Activated T-cell treated with anti-CD3 and anti-CD28 coated beads for 1 hour (primary cell): ENCODE measurements at regions not wholly inside any gene's neighbourhood (a gene's known extent, or its start where the extent isn't known, plus 50 kb on each side); places are given as distances from the start of the nearest gene placed in this dataset.

Experiments used
- DNase-seq: peaks from one replicate; pipeline ENCODE4 v3.0.0-alpha.2; 2020; ENCODE audit warnings: low read depth

GRCh38 chr20:63070771-63071540, 64.2 kb upstream of the BHLHE23 start:
- no peak for DNase-seq

- DNase-seq: no peak
These were observed 63.5 kb upstream of the BHLHE23 start for GRCh38 chr20:63070301-63070625.

- no peak for DNase-seq
These were observed 62.1 kb upstream of the BHLHE23 start for GRCh38 chr20:63068711-63069367.

GRCh38 chr20:63067721-63068560, 61.2 kb upstream of the BHLHE23 start:
- no peak for DNase-seq

- DNase-seq: no peak
These were observed 60.5 kb upstream of the BHLHE23 start for GRCh38 chr20:63067266-63067635.

GRCh38 chr20:63066506-63067265, 59.9 kb upstream of the BHLHE23 start:
- DNase-seq: no peak

GRCh38 chr20:63065911-63066310, 59.1 kb upstream of the BHLHE23 start:
- DNase-seq: no peak

GRCh38 chr20:63064745-63065711, 58.3 kb upstream of the BHLHE23 start:
- no peak for DNase-seq

GRCh38 chr20:63064310-63064709, 57.5 kb upstream of the BHLHE23 start:
- no peak for DNase-seq

GRCh38 chr20:63062188-63063140, 55.7 kb upstream of the BHLHE23 start:
- no peak for DNase-seq

GRCh38 chr20:63061771-63062100, 55.0 kb upstream of the BHLHE23 start:
- DNase-seq: no peak

- no peak for DNase-seq
These were observed 54.4 kb upstream of the BHLHE23 start for GRCh38 chr20:63061051-63061770.

- DNase-seq: no peak
These were observed 53.6 kb upstream of the BHLHE23 start for GRCh38 chr20:63060057-63060991.

GRCh38 chr20:63059684-63060056, 52.9 kb upstream of the BHLHE23 start:
- no peak for DNase-seq

GRCh38 chr20:63058696-63059335, 52.1 kb upstream of the BHLHE23 start:
- no peak for DNase-seq

- no peak for DNase-seq
These were observed 50.7 kb upstream of the BHLHE23 start for GRCh38 chr20:63057171-63058117.
